Neural crest cell (in vitro differentiated cells): ENCODE measurements at regions not wholly inside any gene's neighbourhood (a gene's known extent, or its start where the extent isn't known, plus 50 kb on each side); places are given as distances from the start of the nearest gene placed in this dataset.
"Not testable (repeated sequence)": the region's sequence is repeated elsewhere in the genome, so short reads cannot be mapped to it uniquely, and the experiment has no call there.

ENCODE experiments used
- DNase-seq: peaks from one replicate; pipeline ENCODE4 v3.0.0; 2021; ENCODE audit warnings: low read depth, mixed read lengths, low spot score
- H3K27ac Mint-ChIP-seq: one replicate; pipeline ENCODE4 v1.8.0; 2021; ENCODE audit warnings: mild to moderate bottlenecking, mixed read lengths; ENCODE audit not compliant: unreplicated experiment
- H3K27me3 Mint-ChIP-seq: 2 replicates; pipeline ENCODE4 v1.8.0; 2021; ENCODE audit warnings: low read depth, mild to moderate bottlenecking, mixed read lengths
- H3K36me3 Mint-ChIP-seq: 2 replicates; pipeline ENCODE4 v1.8.0; 2021; ENCODE audit warnings: low read depth, mild to moderate bottlenecking, mixed read lengths
- H3K4me1 Mint-ChIP-seq: 2 replicates; pipeline ENCODE4 v1.8.0; 2021; ENCODE audit warnings: mixed read lengths
- H3K4me3 Mint-ChIP-seq: one replicate; pipeline ENCODE4 v1.8.0; 2021; ENCODE audit warnings: mild to moderate bottlenecking, mixed read lengths
- H3K9me3 Mint-ChIP-seq: 2 replicates; pipeline ENCODE4 v1.8.0; 2021; ENCODE audit warnings: mixed read lengths
- TF ChIP-seq, protein P1 (sequence below): fragments of 200-600 bp; sonication (generic); conservative IDR thresholded peaks from 2 replicates; pipeline ENCODE4 v1.5.0; 2021; ENCODE audit warnings: antibody characterized with exemption, mild to moderate bottlenecking

DNA sequence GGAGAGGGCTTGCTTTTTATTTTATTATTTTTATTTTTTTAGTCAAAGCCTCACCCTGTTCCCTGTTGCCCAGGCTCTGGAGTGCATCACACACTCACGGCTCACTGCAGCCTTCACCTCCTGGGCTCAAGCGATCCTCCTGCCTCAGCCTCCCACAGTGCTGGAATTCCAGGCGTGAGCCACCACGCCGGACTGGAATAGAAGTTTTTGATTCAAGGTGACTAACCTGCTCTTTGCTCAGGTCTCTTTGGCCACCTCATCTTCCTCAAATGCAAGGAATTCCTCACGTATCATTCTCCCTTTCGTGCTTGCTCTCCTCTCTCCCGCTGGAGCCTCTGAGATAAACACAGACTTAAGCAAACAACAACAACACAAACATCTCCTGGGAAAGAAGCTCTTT is 636.8 kb downstream of the ADCYAP1 start:
- no peak for DNase-seq
- Mint-ChIP-seq H3K9me3 (no peaks in the 10 kb centered on the region), H3K4me1 (no peaks in the 10 kb centered on the region), H3K27ac (no peak overlapping the region), H3K4me3 (no peak overlapping the region), H3K36me3 (no peaks in the 10 kb centered on the region), H3K27me3 (no peaks in the 10 kb centered on the region)
- TF ChIP-seq, protein P1, sequence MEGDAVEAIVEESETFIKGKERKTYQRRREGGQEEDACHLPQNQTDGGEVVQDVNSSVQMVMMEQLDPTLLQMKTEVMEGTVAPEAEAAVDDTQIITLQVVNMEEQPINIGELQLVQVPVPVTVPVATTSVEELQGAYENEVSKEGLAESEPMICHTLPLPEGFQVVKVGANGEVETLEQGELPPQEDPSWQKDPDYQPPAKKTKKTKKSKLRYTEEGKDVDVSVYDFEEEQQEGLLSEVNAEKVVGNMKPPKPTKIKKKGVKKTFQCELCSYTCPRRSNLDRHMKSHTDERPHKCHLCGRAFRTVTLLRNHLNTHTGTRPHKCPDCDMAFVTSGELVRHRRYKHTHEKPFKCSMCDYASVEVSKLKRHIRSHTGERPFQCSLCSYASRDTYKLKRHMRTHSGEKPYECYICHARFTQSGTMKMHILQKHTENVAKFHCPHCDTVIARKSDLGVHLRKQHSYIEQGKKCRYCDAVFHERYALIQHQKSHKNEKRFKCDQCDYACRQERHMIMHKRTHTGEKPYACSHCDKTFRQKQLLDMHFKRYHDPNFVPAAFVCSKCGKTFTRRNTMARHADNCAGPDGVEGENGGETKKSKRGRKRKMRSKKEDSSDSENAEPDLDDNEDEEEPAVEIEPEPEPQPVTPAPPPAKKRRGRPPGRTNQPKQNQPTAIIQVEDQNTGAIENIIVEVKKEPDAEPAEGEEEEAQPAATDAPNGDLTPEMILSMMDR, result no peak

DNA sequence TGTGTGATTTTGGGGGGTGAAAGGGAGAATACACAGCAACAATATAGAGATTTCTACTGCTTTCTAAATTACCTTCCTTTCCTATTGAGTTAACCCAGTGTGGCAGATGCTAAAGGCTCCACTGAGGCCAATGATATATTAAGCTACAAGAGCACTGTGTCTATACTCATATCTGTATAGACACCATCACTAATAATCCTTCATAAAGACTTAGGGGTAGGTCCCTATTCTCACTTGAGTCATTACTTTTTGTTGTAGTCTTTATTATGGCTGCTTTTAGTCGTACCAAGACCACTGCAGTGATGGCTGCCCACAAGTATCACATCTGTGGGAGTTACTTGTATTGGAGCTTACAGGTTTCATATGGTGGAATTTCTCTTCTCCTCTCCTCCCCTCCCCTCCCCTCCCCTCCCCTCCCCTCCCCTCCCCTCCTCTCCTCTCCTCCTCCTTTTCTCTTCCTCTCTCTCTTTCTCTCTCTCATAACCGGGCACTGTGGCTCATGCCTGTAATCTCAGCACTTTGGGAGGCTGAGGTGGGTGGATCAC is 637.6 kb downstream of the ADCYAP1 start:
- Mint-ChIP-seq H3K27ac (no peak overlapping the region), H3K9me3 (no peaks in the 10 kb centered on the region), H3K4me1 (no peaks in the 10 kb centered on the region)

GRCh38 chr18:1544016-1544415 is 639.3 kb downstream of the ADCYAP1 start:
- H3K4me3 Mint-ChIP-seq, result no peak overlapping the region
- H3K27me3 Mint-ChIP-seq, result no peaks in the 10 kb centered on the region
- no peaks in the 10 kb centered on the region for H3K4me1 Mint-ChIP-seq
- TF ChIP-seq, protein P1, result no peak
- no peak overlapping the region for H3K27ac Mint-ChIP-seq
- H3K9me3 Mint-ChIP-seq, result peaks cover 3% of the 10 kb centered on the region
- no peaks in the 10 kb centered on the region for H3K36me3 Mint-ChIP-seq
- no peak for DNase-seq

More for the DNA sequence above, 637.6 kb downstream of the ADCYAP1 start:
- Mint-ChIP-seq H3K4me3 (no peak overlapping the region), H3K36me3 (no peaks in the 10 kb centered on the region), H3K27me3 (no peaks in the 10 kb centered on the region)
- DNase-seq, result no peak
- TF ChIP-seq, protein P1, result no peak

GRCh38 chr18:1557711-1558110 is 653.0 kb downstream of the ADCYAP1 start:
- H3K36me3 Mint-ChIP-seq, result not testable (repeated sequence)

GRCh38 chr18:1559563-1559962 is 654.9 kb downstream of the ADCYAP1 start:
- Mint-ChIP-seq H3K4me3 (no peak overlapping the region), H3K9me3 (peaks cover 12% of the 10 kb centered on the region), H3K4me1 (no peaks in the 10 kb centered on the region), H3K27me3 (no peaks in the 10 kb centered on the region), H3K27ac (no peak overlapping the region), H3K36me3 (no peaks in the 10 kb centered on the region)
- TF ChIP-seq, protein P1, result no peak
- no peak for DNase-seq

More at GRCh38 chr18:1557711-1558110, 653.0 kb downstream of the ADCYAP1 start:
- not testable (repeated sequence) for H3K27me3 Mint-ChIP-seq, H3K4me3 Mint-ChIP-seq, H3K27ac Mint-ChIP-seq, DNase-seq, H3K4me1 Mint-ChIP-seq
- peaks cover 12% of the 10 kb centered on the region for H3K9me3 Mint-ChIP-seq

- no peak overlapping the region for H3K4me3 Mint-ChIP-seq
- no peaks in the 10 kb centered on the region for H3K4me1 Mint-ChIP-seq
- H3K27ac Mint-ChIP-seq, result no peak overlapping the region
- no peak for DNase-seq
- H3K36me3 Mint-ChIP-seq, result no peaks in the 10 kb centered on the region
- TF ChIP-seq, protein P1, result no peak
- no peaks in the 10 kb centered on the region for H3K9me3 Mint-ChIP-seq
- H3K27me3 Mint-ChIP-seq, result no peaks in the 10 kb centered on the region
Observed at GRCh38 chr18:1564793-1565192, 660.1 kb downstream of the ADCYAP1 start.
